ENCODE measurements at regions not wholly inside any gene's neighbourhood (a gene's known extent, or its start where the extent isn't known, plus 50 kb on each side); places are given as distances from the start of the nearest gene placed in this dataset.
A peak's percentile ranks its signal among the peaks of the same experiment; 100 is the strongest.

- Histone ChIP-seq H3K4me3 (no peak overlapping the region), H3K36me3 (no peaks in the 10 kb centered on the region), H3K4me2 (no peak overlapping the region), H3K9me3 (no peaks in the 10 kb centered on the region), H3K27me3 (no peaks in the 10 kb centered on the region), H3K4me1 (no peaks in the 10 kb centered on the region), H3K9ac (no peak overlapping the region), H3K27ac (no peak overlapping the region), H4K20me1 (no peaks in the 10 kb centered on the region)
- TF ChIP-seq Cebpa-rat (IDR thresholded peaks at IDR 0.05), result no peak
Observed at GRCh38 chrX:149124526-149125108, 380.5 kb downstream of the IDS start.

GRCh38 chrX:149121206-149121920 is 383.7 kb downstream of the IDS start:
- Histone ChIP-seq H3K9ac (no peak overlapping the region), H3K4me2 (no peak overlapping the region), H4K20me1 (no peaks in the 10 kb centered on the region), H3K27me3 (no peaks in the 10 kb centered on the region), H3K36me3 (no peaks in the 10 kb centered on the region), H3K27ac (no peak overlapping the region), H3K4me3 (no peak overlapping the region), H3K4me1 (no peaks in the 10 kb centered on the region), H3K9me3 (no peaks in the 10 kb centered on the region)
- TF ChIP-seq Cebpa-rat (IDR thresholded peaks at IDR 0.05), result no peak

- Histone ChIP-seq H3K9ac (no peak overlapping the region), H4K20me1 (no peaks in the 10 kb centered on the region), H3K27me3 (no peaks in the 10 kb centered on the region), H3K36me3 (no peaks in the 10 kb centered on the region), H3K9me3 (no peaks in the 10 kb centered on the region), H3K4me1 (no peaks in the 10 kb centered on the region), H3K4me2 (no peak overlapping the region), H3K4me3 (no peak overlapping the region), H3K27ac (no peak overlapping the region)
- no peak for TF ChIP-seq Cebpa-rat (IDR thresholded peaks at IDR 0.05)
Observed at GRCh38 chrX:149120459-149120858, 384.6 kb downstream of the IDS start.

- H3K27ac ChIP-seq, result no peak overlapping the region
- no peak overlapping the region for H3K9ac ChIP-seq
- no peak overlapping the region for H3K4me3 ChIP-seq
- H3K9me3 ChIP-seq, result peaks cover 22% of the 10 kb centered on the region
- H4K20me1 ChIP-seq, result no peaks in the 10 kb centered on the region
- H3K4me1 ChIP-seq, result no peaks in the 10 kb centered on the region
- no peak overlapping the region for H3K4me2 ChIP-seq
- TF ChIP-seq Cebpa-rat (IDR thresholded peaks at IDR 0.05), result no peak
- no peaks in the 10 kb centered on the region for H3K36me3 ChIP-seq
- no peaks in the 10 kb centered on the region for H3K27me3 ChIP-seq
Observed at GRCh38 chrX:149114874-149115273, 390.2 kb downstream of the IDS start.

DNA sequence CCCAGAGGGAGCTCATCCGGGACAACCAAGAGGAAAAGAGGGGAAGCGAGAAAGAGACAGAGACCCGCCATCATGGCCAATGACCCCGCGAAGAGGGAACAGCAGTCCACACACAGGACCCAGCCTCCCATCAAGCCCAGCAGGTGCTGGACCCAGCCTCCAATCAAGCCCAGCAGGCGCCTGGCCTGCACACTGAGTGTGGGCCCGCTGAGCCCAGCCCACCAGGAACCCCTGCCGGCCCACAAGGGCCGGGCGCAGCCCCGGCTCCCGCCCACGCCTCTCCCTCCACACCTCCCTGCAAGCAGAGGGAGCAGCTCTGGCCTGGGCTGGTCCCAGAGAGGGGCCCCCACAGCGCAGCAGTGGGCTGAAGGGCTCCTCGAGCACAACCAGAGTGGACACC is 391.1 kb downstream of the IDS start:
- Histone ChIP-seq H4K20me1 (no peaks in the 10 kb centered on the region), H3K27me3 (no peaks in the 10 kb centered on the region), H3K4me3 (no peak overlapping the region), H3K36me3 (no peaks in the 10 kb centered on the region), H3K4me2 (no peak overlapping the region), H3K9me3 (peaks cover 30% of the 10 kb centered on the region), H3K4me1 (no peaks in the 10 kb centered on the region), H3K27ac (no peak overlapping the region), H3K9ac (no peak overlapping the region)
- no peak for TF ChIP-seq Cebpa-rat (IDR thresholded peaks at IDR 0.05)

GRCh38 chrX:149097786-149098185 is 407.3 kb downstream of the IDS start:
- Histone ChIP-seq H3K36me3 (no peaks in the 10 kb centered on the region), H3K4me1 (peaks cover 18% of the 10 kb centered on the region), H3K27me3 (no peaks in the 10 kb centered on the region), H3K4me2 (peak overlapping the region; percentile 48), H3K9ac (no peak overlapping the region), H3K9me3 (peaks cover 5% of the 10 kb centered on the region; the same call in 1 of the 2 replicates), H3K4me3 (no peak overlapping the region), H3K27ac (peak overlapping the region; percentile 29; the same call in 1 of the 2 replicates), H4K20me1 (no peaks in the 10 kb centered on the region)
- TF ChIP-seq Cebpa-rat (IDR thresholded peaks at IDR 0.05), result no peak

DNA sequence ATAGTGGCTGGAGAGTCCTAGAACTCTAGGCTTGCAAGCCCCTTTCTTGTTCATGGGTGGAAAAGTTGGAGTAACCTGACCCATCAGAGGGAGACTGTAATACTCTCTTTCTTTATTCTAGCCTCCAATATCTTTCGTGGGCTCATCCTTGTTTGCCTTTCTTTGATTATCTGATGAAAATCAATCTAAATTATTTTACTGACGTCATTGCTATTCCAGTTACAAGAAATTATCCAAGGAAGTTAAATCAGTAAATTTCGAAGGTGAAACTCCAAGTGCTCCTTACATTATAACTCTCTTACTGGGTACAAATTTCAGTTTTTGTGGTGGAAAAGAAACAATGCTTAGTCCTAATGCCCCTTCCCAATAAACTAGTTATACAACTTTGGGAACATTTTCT is 412.9 kb downstream of the IDS start:
- Histone ChIP-seq H3K4me2 (no peak overlapping the region), H3K9me3 (peaks cover 9% of the 10 kb centered on the region), H3K9ac (no peak overlapping the region), H3K36me3 (no peaks in the 10 kb centered on the region), H3K27ac (no peak overlapping the region), H3K4me3 (no peak overlapping the region), H4K20me1 (no peaks in the 10 kb centered on the region), H3K27me3 (no peaks in the 10 kb centered on the region), H3K4me1 (peaks cover 2% of the 10 kb centered on the region; the same call in 1 of the 2 replicates)
- TF ChIP-seq Cebpa-rat (IDR thresholded peaks at IDR 0.05), result no peak

- Histone ChIP-seq H3K4me3 (no peak overlapping the region), H3K4me2 (no peak overlapping the region)
Observed at GRCh38 chrX:149079805-149080406, 425.2 kb downstream of the IDS start.

DNA sequence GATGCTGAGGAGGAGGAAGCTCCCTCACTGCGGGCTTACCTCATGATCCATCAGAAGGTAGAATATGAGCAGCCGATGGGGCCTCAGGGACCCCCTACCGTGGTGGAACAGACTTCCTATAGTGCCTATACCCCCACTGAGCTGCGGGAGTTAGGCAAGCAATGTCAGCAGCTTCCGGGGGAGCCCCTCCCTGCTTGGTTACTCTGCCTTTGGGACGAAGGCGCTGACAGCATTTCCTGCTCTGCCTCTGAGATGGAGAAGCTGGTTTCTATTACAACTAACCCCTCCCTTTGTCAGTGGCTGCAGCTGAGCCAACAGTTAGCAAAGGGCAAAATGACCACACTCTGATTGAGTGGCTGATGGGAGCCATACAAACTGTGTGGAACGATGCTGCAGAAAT is 430.7 kb downstream of the IDS start:
- no peaks in the 10 kb centered on the region for H3K36me3 ChIP-seq
- no peaks in the 10 kb centered on the region for H3K4me1 ChIP-seq
- H3K4me3 ChIP-seq, result no peak overlapping the region
- H4K20me1 ChIP-seq, result no peaks in the 10 kb centered on the region
- no peaks in the 10 kb centered on the region for H3K27me3 ChIP-seq
- H3K27ac ChIP-seq, result no peak overlapping the region
- peaks cover 13% of the 10 kb centered on the region for H3K9me3 ChIP-seq
- H3K9ac ChIP-seq, result no peak overlapping the region
- TF ChIP-seq Cebpa-rat (IDR thresholded peaks at IDR 0.05), result no peak
- no peak overlapping the region for H3K4me2 ChIP-seq

More at GRCh38 chrX:149079805-149080406, 425.2 kb downstream of the IDS start:
- H3K36me3 ChIP-seq, result no peaks in the 10 kb centered on the region
- H3K9ac ChIP-seq, result no peak overlapping the region
- H3K4me1 ChIP-seq, result no peaks in the 10 kb centered on the region
- TF ChIP-seq Cebpa-rat (IDR thresholded peaks at IDR 0.05), result no peak
- peaks cover 25% of the 10 kb centered on the region for H3K9me3 ChIP-seq
- no peaks in the 10 kb centered on the region for H4K20me1 ChIP-seq
- H3K27me3 ChIP-seq, result no peaks in the 10 kb centered on the region
- H3K27ac ChIP-seq, result no peak overlapping the region

DNA sequence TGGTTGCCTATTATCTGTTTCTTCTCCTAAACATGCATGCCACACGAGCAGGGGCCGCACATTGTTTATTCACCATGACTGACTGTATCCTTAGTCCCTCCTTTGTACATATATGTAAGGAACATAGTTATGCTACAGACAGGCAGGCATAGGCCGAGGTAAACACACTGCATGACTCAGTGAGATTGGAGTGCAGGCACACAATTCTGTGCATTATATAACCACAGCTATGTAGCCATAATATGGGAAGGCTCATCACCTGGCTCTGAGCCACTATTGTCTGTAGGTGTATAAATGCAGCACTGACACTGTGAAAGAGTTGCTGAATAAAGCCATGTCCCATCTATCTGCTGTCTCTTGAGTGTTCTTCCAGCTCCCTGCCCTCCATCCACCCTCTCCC is 431.6 kb downstream of the IDS start:
- no peak overlapping the region for H3K9ac ChIP-seq
- H3K36me3 ChIP-seq, result no peaks in the 10 kb centered on the region
- H3K4me2 ChIP-seq, result no peak overlapping the region
- H3K27me3 ChIP-seq, result no peaks in the 10 kb centered on the region
- TF ChIP-seq Cebpa-rat (IDR thresholded peaks at IDR 0.05), result no peak
- no peaks in the 10 kb centered on the region for H3K4me1 ChIP-seq
- H3K9me3 ChIP-seq, result peaks cover 4% of the 10 kb centered on the region; the same call in 1 of the 2 replicates
- no peak overlapping the region for H3K27ac ChIP-seq
- no peaks in the 10 kb centered on the region for H4K20me1 ChIP-seq
- no peak overlapping the region for H3K4me3 ChIP-seq
